Effector CD8-positive, alpha-beta T cell (primary cell): ENCODE measurements at regions not wholly inside any gene's neighbourhood (a gene's known extent, or its start where the extent isn't known, plus 50 kb on each side); places are given as distances from the start of the nearest gene placed in this dataset.
"Not testable (repeated sequence)": the region's sequence is repeated elsewhere in the genome, so short reads cannot be mapped to it uniquely, and the experiment has no call there.

Experiments used
- DNase-seq: peaks from one replicate; lab custom pipeline; 2025; lab: John Stamatoyannopoulos, UW

DNA sequence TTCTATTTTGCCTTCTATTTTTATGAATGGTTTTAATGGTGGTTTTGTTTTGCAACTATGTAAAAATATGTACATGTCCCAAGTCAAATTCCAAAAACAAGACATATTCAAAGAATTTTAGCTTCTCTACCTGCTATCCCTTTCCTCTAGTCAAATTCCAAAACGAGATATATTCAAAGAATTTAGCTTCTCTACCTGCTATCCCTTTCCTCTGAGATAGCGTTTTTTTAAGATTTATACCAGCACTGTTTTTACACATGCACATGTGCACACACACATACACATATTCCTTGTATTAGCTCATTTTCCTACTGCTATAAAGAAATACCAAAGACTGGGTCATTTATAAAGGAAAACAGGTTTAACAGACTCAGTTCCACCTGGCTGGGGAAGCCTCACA is 199.1 kb upstream of the ARL4C start:
- no peak for DNase-seq

DNA sequence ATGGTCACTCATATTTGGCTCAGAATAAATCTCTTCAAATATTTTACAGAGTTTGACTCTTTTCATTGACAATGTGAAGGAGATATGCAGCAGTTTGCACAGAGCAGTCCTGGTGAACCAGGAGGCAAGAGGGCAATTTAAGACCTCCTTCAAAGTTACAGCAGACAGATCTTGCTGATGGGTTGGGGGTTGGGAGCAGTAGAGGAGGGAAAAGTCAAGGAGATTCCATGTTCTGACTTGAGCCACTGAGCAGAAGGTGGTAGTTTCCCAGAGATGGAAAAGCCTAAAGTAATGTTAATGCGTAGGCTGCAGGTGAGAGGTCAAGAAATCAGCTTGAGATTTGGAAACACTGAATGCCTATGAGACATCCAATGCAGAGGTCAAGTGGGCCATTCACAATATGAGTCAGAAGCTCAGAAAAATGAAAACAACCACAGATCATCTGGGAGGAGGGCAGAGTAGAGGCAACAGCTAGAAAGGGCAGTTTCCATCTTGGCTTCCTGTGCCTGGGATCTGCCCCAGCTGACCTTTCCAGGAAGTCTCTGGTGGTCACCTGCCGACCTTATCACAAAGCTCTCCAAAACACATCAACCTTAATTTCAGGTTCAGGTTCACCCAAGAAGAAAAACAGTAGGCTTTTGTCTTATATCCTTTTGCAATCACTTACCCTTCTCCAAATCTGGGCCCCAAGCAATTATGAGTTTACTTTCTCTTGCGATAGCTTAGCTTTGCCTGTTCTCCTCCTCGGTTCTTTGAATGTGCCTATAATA is 197.5 kb upstream of the ARL4C start:
- DNase-seq, result no peak

DNA sequence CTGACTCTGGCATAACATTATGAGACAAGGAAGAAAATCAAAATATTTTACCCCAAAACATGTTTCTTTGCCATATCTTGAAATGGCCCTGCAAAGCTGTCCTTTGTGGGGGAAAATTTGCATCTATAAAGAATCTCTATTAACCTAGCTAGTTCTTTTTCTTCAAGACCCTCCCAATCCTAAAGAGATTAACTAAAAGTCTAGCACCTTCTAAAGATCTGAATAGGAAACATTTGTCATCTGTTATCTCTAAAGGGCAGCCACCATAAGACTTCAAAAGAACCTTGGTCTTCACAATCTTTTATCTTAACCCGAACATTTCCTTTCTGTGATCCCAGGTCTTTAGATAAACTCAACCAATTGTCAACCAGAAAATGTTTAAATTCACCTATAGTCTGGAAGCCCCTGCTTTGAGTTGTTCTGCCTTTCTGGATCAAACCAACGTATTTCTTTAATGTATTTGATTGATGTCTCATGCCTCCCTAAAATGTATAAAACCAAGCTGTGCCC is 196.9 kb upstream of the ARL4C start:
- not testable (repeated sequence) for DNase-seq

- DNase-seq, result not testable (repeated sequence)
Observed at GRCh38 chr2:234693191-234693590, 196.3 kb upstream of the ARL4C start.

DNA sequence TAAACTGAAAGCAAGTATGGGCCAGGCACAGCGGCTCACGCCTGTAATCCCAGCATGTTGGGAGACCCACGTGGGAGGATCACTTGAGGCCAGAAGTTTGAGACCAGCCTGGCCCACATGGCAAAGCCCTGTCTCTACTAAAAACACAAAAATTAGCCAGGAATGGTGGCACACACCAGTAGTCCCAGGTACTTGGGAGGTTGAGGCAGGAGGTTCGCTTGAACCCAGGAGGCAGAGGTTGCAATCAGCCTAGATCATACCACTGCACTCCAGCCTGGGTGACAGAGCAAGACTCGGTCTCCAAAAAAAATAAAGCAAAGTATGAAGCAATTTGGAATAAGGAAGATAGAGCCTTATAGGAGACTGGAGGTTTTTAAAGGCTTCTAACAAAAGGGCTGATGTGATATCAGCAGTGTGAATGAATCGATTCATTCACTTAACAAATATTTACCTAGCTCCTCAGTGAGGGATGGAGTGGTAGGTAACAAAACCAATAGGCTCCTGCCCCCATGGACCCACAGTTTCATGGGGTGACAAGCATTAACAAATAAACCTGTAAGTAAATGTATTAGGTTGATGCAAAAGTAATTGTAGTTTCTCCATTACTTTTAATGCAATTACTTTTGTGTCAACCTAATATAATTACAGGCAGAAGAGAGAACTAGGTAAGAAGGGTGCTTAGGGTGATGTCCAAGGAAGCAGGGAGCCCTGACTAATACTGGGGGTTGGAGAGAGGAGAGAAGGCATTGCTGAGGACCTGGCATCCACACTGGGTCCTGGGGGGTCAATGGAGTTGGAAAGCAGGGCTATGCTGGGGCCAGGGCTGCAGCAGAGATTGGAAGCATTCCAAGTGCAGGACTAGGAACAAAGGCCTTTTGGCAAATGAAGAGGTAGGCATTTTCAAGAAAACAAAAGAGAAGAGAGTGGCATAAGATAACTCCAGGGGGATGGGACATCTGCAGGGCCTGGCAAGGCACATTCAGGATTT is 195.4 kb upstream of the ARL4C start:
- no peak for DNase-seq

DNA sequence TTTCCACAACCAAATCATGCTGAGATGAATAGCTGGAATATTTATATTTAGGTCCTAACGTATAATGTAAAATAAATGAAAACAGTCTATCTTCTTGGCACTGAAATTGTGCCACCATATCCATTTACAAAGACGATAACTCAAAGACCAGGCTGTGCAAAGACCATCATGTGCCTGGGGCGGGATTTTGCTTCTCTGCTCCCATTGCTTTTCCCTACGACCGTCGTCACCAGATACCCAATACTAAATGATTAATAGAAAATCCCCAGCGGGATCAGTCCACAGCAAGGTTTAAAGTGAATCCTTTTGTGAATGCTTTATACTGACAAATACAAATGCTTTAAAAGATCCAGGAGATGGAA is 194.3 kb upstream of the ARL4C start:
- no peak for DNase-seq

DNA sequence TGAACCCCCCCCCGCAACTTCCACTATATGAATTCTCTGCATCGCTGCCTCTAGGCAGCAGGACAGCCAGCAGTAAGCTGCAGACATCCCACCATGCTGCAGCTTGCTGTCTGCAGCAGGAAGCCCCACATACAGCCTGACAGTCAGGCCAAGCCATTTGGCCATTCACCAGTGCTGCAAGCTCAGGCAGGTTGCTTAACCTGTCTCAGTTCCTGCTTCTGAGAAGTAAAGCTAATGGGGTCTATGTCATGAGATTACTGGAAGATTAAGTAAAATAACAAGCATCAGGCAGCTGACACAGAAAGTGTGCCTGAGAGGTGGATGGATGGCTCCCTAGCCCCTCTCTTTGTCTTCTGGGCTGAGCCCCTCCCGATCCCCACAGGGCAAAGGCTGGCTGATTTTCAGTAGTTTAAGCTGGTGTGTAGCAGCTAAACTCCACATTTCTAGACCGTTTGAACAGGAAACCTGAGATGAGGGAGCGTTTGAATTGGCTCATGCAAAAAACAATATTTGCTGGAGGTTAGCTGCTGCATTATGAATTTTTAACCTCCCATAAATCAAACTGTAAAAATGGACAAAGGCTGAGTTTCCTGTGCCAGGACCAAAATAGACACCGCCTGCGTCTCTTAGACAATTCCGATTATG is 193.8 kb upstream of the ARL4C start:
- no peak for DNase-seq

- no peak for DNase-seq
Observed at GRCh38 chr2:234689911-234690379, 193.1 kb upstream of the ARL4C start.

DNA sequence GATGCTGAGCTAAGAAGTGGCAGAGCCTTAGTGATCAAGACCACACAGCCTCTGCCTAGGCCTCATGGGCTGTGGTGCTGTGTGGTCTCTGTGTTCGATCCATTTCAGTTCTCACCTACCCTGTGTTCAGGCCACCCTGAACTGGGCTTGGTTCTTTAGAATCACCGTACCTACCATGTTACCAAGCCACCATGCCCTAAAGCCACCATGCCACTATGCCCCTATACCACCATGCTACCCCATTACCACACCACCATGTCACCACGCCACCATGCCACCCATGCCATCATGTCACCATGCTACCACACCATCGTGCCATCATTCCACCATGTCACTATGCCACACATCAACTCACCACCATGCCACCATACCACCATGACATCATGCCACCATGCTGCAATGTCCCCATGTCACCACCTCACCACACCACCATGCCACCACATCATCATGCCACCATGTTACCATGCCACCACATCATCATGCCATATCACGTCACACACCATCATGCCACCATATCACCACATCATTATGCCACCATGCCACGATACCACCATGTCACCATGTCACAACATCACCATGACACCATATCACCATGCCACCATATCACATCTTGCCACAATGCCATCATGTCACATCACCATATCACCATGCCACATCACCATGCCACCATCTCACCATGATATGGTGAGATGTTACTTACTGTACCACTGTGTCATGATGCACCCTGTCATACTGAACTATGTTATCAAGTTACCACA is 191.0 kb upstream of the ARL4C start:
- DNase-seq, result no peak

- DNase-seq, result no peak
Observed at GRCh38 chr2:234686088-234686890, 189.4 kb upstream of the ARL4C start.

GRCh38 chr2:234684466-234684865 is 187.6 kb upstream of the ARL4C start:
- DNase-seq, result no peak

DNA sequence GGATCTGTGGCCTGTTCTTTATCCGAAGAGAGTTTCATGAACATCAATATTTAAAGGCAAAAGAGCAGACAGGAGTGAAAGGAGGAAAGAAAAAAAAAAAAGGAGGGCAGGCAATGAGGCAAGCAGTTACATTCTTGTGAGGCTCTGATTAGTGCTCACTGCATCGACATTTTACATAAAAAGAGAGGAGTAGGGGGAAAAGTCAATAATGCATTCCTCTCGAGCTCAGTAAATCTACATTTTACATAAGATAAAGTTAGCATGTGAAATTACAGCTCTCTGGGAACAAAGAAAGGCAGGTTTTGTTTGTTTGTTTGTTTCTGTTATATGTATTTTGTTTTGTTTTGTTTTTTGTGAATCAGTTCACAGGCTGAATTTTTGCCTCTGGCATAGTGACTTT is 187.1 kb upstream of the ARL4C start:
- no peak for DNase-seq

DNA sequence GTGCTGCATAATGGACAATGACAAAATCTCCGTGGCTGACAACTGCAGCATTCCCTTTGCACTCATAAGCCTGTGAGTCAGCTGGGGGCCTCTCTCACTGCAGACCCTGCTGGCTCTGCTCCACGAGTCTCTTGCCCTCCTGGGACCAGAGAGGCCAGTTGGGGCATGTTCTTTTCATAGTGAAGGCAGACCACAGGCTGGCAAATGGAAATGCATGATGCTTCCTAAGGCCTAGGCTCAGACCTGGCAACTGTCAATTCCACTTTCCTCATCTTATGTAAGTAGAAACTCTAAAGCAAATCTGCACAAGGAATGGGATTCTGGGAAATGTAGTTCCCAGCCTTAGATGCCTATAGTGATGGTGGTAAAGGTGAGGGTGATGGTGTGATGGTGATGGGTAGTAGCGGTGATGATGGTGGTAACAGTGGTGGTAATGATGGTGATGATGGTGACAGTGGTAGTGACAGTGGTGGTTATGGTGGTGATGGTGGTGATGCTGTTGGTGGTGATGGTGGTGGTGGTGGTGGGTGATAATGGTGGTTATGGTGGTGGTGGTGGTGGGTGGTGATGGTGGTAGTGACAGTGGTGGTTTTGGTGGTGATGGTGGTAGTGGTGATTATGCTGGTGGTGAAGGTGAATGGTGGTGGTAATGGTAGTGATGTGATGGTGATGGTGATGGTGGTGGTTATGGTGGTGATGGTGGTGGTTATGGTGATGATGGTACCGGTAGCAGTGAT is 185.8 kb upstream of the ARL4C start:
- DNase-seq, result no peak

DNA sequence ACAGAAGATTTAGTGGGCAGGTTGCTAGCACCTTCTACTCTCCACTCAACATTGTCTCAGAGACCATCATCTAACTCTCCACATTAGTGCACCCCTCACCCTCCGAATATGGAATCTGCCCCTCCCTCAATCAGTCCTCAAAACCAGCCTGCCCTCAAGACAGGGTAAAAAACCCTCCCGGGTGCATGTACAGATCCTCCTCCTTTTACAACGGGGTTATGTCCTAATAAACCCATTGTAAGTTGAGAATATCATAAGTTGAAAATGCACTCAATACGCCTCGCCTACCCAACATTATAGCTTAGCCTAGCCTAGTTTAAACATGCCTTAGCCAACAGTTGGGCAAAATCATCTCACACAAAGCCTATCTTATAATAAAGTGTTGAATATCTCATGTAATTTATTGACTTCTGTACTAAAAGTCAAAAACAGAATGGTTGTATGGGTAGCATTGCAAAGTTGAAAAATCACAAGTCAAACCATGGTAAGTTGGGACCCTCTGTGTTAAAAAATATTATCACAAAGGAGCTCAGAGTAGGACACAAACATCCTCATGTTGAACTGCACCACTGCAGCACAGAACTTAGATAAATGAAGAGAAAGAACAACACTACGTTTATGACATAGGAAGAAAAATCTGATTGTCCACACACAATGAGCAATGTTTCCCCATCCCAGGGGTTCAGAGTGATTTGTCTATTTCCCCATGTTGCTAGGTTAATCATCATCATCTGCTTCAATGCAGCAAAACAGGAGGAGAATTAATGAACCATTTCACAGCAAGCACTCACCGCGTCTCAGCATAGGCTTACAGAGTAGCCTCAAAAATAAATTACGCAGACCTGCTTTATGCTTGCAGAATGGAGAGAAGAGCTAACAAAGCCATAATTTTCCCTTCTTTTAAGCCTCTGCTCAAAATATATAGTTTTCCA is 184.1 kb upstream of the ARL4C start:
- no peak for DNase-seq

GRCh38 chr2:234679741-234680687 is 183.1 kb upstream of the ARL4C start:
- no peak for DNase-seq

GRCh38 chr2:234679301-234679740 is 182.4 kb upstream of the ARL4C start:
- DNase-seq, result no peak

DNA sequence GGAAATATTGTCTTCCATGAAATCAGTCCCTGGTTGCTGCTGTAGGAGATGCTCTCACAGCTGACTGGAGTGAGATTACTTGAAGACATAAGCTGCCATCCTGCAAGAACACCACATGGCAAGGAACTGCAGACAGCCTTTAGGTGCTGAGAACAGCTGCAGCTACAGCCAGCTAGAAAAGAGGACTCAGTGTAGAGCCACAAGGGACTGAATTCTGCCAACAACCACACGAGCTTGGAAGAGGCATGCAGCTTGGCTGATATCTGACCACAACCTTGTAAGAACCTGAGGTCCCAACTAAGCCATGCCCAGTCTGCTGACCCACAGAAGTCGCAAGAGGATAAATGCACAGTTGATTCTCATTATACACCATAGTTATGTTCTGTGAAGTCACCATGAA is 181.8 kb upstream of the ARL4C start:
- DNase-seq, result no peak
